GM18499 (cell line): ENCODE measurements at regions not wholly inside any gene's neighbourhood (a gene's known extent, or its start where the extent isn't known, plus 50 kb on each side); places are given as distances from the start of the nearest gene placed in this dataset.

Experiments
- ATAC-seq: cut with Tn5 transposase; IDR thresholded peaks from one replicate; pipeline ENCODE4 v1.9.1; 2021; ENCODE audit warnings: moderate number of reproducible peaks; ENCODE audit not compliant: insufficient read depth, unreplicated experiment

DNA sequence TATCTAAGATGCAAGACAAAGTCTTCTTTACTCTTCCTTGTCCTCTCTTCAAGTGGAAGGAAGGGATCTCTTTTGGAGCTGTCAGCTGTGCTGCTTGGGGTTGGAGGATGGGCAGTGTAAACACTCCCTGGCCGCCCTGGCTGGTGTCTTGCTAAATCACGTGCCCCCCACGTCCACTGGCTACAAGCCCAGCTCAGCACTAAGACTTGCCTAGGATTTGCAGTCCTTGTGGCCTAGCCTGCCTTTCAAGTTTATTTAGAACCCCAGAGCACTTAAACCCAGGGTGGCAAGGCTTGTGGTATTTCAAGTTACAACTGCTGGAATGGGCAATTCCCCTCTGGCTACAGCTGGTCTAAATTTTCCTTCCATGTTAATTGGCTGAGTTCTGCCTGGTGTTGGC is 272.4 kb upstream of the MYO3A start:
- no peak for ATAC-seq

DNA sequence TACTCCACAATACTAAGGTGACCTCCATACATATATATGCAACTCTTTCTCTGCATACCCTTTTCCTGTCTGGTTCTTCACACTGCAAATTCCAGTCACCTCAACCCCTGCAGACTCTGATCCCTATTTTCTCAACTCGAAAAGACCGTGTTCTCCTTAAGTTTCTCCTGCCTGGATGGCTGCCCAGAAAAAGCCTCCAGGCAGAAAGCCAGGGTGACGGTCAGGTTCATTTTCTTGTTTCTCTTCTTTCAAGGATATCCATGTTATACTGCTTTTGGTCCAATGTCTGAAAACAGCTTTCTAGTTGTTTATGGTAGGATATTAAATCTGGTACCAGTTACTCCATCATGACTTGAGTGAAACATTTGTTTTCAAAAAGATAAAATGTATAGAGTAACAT is 267.8 kb upstream of the MYO3A start:
- ATAC-seq: no peak

DNA sequence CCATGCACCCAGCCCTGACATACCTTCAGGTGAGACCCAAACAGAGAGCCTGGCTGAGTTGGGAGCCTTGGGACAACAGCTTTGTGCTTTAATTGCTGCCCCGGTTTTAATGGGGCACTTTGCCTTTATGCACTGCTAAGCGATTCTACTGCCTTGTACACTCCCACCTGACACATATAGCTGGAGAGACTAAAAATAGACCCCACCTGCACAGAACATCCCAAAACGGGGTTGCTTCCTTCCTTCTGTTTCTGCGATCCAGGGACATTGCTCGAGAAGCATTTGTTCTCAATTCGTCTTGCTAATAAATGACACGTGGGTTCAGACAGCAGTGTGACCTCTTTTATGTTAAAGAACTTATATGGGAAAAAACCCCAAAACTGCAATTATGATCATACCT is 258.8 kb upstream of the MYO3A start:
- no peak for ATAC-seq

DNA sequence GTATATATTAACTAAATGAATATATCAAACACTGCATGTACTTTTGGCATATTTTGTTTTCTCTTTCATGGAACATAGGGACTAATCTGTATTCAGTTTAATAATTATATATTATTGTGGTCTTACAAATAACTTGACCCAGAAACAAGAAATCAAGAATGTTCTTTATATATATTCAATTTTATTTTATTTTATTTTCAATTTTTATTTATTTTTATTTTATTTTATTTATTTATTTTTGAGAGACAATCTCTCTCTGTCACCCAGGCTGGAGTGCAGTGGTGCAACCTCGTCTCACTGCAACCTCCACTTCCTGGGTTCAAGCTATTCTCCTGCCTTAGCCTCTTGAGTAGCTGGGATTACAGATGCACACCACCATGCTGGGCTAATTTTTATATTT is 258.4 kb upstream of the MYO3A start:
- ATAC-seq: no peak

DNA sequence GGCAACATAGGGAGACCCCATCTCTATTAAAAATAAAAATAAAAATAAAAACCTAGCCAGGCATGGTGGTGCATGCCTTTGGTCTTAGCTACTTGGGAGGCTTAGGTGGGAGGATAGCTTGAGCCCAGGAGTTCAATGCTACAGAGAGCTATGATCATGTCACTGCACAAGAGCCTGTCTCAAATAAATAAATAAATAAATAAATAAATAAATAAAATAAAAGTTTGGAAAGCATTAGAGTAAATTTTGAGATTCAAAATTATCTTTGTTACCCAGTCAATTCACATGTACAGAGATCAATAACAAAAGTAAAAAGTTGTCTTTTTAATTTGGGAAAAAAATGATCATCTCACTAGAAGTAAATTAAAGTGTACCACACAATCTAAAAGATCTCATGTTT is 255.8 kb upstream of the MYO3A start:
- no peak for ATAC-seq

DNA sequence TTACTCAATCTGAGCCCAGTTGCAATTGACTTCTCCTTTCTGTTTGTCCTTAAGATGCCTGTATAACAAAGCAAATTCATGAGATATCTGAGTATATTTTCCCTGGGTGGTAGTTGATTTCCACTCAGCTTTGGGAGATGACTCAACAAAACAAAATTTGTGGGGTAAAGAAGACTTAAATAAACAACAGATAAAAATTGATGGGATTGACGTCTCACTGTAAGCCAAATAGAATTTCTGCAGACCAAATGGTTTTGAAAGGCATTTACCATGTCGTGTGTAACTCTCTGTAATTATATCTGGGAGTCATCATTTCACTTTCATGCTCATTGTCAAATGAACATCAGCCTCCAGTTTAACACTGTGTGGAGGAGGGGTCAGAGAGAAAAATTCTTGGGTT is 255.4 kb upstream of the MYO3A start:
- ATAC-seq: no peak

DNA sequence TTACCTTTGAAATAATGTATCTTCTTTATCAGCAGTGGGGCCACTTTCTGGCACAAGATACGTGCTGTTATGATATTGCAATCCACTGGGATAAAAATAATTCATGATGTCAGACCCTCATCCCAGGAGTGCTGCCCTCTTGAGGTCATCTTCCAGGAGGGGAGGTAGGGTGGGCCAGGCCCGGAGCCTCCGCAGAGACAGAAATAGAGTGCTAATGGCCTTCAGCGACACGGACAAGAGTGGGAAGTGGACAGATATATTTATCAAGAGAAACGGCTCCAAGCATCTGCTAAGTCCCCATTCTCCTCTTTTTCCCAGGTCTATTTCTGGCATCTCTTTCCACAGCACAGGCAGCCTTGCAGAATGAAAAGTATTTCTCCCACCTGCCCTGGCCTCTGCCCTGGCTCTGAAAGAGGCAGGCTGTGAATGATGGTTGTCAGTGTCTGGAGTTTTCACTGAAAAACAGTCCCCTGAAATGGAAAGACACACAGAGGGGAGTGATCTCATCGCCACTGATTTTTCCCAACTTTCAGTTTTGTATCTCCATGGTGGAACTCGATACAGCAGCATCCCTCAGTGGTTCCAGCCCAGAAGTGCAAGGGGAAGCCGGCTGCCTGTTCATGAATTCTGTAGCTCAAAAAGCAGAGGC is 251.7 kb upstream of the MYO3A start:
- no peak for ATAC-seq

DNA sequence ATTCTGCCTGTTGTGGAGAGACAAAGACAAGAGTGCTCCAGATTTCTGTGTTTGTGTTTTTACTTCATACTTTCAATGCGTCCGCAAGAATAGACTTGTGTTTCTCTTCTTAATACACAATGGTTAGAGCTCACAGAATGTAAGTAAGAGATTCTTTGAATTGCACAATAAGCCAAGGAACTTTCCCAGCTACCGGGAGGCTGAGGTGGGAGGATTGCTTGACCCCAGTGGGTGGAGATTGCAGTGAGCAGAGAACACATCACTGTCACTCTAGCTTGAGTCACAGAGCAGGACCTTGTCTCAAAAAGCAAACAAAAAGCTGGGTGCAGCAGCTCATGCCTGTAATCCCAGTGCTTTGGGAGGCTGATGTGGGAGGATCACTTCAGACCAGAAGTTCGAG is 250.7 kb upstream of the MYO3A start:
- no peak for ATAC-seq

DNA sequence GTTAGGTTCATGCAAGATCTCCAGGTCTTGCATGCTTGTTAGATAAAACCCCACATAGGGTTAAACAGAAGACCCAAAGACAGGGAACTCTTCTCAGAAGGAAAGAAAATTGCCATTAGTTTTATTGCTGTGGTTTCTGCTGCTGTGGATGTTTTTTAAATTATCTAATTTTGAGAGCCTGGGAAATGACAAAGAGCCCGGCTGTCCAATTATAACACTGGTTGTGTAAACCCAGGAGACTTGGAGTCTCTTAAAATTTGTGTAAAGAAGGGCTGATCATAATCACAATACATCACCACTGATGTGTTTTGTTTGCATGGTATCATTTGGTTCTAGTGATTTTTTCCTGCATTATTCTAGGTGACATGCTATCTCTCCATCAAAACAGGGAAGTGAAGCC is 246.5 kb upstream of the MYO3A start:
- no peak for ATAC-seq

DNA sequence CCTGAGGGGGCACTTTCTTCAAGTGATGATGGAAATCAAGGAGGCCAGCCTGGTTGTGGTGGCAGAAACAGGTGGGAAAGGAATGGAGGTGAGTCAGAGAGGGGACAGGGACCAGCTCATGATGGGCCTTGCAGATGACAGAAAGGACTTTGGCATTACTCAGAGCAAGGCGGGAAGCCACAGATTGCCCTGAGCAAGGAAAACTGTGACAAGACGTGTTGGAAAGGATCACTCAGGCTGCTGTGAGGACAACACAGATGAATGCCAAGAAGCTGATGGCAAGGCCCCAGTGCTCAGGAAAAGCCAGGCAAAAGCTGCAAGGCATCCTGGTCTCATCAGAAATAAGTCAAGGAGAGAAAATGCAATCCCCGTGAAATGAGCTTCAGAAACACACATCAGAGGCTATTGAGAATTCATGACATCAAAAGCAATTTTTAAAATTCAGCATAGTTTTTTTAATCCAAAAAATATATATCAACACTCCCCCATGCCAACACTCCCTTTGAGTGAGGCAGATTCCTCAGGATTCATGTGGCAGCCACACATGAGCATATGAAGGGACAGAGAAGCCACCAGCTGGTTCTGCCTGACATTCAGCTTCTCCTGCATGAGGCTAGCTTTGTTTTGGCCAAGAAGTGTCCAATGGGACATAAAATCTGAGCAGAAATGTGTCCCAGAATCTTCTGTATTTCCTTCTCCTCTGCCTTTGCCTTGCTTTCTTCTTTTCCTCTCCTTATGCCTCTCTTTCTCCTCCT is 244.5 kb upstream of the MYO3A start:
- no peak for ATAC-seq

DNA sequence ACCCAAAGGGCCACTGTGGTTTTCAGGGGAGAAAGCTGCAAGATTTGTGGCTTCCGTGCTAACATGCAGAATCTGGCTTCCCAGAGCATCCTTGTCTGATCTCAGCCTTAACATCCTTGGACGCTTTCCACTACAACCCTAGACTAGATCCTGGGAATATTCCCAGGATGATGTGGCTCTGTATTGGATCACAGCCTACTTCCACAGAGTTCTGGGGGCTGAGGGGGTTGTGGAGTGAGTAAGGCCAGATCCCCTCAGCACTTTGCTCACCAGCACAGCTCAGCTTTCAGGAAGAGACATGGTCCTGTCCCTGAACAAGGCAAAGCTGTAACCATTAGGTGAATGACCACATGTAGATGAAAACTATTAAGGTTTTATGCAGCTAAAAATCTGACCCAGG is 241.3 kb upstream of the MYO3A start:
- no peak for ATAC-seq

DNA sequence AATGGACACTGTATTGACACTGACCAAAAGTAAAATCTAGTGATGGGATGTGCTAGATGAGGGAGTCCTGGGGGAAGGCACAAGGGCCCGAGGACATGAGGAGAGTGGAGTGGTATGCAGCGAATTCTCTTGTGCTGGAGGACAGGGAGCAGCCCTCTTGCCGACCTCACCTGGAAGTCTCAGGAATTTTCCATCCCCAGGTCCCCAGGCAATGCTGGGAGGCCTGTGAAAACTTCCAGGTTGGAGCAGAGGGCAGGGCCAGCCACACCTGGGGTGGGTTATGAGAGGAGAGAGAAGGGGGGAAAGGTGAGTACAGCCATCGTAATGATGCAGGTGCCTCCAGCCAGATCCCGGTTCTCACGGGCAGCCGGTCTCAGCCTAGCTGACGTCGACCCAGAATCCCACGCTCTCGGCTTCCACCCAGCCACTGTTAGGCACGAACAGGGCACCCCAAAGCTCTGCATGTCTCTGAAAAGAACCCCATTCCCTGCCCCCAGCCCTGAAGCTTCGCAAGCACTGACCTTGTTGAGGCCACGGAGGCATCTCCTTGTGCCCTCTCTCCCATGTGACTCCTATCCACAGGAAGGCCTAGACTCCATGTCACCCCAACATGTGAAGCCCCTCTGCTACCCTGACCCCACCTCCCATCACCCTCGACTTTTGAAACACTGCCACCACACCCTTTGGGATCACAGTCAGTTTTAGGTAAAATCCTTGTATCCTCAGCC is 239.7 kb upstream of the MYO3A start:
- no peak for ATAC-seq

DNA sequence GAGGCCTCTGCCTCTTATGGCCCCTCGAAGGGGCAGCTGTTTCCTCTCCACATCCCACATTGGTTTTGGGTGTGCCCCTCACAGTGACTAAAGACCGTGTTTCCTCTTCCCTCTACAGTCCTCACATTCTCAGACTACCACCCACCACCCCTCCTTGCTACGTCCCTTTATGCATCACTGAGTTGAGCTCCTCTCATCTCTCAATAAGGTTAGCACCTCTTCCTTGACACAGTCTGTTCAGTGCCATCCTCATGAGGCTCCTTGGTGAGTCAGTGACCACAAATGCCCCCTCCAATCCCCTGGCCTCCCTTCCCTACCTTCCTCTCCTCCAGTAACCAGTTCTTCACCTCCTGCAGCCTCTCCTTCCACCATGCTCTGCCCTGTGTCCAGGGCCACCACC is 239.1 kb upstream of the MYO3A start:
- no peak for ATAC-seq

DNA sequence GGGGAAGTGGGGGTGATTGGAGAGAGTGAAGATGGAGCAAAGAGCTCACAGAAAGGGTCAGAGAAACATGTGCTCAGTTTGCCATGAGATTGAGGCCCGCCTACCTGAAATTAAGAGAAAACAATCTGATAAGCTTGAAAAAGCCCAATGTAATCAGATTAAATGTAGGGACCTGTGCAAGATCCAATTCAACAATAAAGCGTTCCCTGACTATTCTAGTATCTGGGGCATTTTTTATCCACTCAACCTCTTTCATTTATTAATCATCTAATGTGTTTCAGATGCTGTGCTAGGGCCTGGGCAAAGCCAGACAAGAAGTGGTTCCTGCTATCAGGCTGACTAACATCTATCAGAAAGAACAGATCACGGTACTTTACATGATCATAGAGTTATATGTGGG is 238.4 kb upstream of the MYO3A start:
- ATAC-seq: no peak

DNA sequence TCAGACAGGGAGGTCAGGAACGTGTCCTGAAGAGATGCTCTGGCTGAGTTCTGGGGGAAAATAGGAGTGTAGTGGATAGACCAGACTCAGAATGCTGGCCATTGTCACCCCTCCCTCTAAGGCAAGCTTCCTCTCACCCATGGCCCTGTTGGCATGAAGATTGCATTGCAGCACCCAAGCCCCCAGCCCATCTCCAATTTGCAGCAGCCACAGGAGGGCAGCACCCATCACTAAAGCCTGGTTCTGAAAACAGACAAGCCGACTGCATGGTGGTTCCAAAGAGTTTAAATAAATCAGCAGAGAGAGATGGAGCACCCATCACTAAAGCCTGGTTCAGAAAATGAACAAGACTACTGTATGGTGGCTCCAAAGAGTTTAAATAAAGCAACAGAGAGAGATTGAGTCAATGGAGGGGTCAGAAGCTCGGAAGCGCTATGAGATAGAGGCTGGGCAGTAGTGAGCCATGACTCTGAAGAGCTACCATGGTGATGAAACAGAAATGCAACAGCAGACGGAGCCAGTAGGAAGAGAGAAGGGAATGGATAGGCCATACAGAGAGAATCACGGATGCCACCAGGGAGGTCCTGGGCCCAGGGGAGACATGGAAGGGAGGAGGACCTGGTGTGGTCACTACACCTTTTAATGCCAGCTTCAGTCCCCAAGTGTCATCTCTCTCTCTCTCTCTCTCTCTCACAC is 237.9 kb upstream of the MYO3A start:
- ATAC-seq: no peak

DNA sequence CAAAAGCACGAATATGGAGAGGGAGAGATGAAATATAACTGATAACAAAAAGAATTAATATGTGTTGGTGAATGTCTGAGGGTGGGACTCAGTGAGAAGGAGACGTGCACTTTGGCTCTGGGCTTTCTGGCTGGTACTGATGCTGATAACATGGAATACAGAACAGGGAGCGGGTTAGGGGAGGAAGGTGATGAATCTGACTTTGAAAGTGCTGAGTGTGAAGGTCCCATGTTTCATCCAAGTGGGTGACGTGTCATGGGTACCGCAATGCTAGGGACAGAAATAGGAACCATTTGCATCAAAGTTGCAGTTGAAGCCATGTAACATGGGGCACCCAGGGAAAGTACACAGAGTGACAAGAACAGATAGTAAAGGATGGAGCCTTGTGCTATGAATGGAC is 236.6 kb upstream of the MYO3A start:
- ATAC-seq: no peak

DNA sequence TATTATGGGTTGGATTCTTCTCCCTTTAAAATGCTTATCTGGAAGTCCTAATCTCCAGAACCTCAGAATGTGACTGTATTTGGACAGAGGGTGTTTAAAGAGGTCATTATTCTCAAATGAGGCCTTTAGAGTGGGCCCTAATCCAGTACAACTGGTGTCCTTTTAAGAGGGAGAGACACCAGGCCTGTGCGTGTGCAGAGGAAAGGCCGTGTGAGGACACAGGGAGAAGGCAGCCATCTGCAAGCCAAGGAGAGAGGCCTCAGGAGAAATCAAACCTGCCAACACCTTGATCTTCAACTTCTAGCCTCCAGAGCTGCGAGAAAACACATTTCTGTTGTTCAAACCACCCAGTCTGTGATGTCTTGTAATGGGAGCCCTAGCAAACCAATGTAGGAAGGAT is 235.4 kb upstream of the MYO3A start:
- ATAC-seq: no peak

DNA sequence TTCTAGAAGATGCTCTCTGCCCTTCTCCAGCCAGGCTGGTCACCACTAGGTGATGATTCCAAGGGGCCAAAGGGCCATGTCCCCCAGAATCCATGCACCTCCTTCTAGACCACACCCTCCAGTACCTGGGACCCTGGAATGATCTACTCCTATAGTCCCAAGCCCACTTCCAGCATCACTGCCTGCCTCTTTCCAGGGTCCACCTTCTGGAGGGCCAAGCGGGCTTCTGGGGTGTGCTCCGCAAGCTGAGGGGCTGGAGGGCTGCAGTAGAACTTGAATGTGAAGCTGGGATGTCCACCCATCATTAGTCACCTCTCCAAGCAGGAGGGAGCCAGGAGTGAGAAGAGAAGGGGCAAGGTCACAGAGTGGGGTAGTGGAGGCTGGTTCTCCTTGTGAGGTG is 234.4 kb upstream of the MYO3A start:
- no peak for ATAC-seq

DNA sequence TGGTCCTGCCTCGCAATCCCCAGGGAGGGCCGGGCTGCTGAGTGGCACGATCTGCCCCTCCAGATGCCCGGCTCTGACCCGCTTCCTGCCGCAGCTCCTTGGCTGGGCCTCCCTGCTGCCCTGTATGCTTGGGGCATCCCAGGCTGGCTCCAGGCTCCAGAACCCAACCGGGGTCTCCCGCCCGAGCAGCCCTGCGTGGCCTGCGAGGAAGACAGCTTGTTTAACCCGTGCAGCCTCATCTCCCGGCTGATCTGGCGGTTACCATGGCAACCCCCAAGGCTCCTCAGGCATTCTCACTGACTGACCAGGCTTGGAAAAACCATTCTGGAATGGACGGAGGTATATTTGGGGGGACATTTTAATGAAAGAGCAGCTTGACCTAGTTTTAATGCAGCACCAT is 232.4 kb upstream of the MYO3A start:
- no peak for ATAC-seq

DNA sequence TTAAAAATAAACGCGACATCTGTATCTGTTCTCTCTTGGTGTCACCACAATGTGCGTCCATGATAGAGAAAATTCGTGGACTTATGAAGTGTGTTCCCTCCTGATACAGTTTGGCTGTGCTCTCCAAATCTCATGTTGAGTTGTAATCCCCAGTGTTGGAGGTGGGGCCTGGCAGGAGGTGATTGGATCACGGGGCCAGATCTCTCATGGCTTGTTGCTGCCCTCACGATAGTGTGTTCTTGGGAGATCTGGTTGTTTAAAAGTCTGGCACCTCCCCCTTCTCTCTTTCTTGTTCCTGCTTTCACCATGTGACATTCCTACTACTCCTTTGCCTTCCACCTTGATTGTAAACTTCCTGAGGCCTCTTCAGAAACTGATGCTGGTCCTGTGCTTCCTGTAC is 229.4 kb upstream of the MYO3A start:
- ATAC-seq: no peak

DNA sequence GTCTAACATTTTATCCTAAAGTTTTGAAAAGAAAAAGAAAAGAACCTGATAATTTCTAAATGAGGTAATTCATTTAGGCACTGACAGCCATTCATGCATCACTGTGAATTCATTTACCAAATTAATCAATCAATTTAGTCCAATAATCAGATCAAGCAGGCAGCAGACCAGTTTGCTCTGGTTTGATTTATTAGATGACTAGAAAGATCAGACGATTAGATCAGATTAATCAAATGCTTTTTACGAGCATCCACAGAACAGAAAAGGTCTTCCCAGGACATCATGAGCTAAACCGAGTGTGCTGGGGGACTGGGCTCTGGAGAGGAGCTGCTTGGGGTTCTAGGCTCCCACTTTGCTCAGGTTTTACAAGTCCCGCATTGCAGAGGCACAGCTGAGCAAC is 226.5 kb upstream of the MYO3A start:
- no peak for ATAC-seq
